ENCODE measurements at regions not wholly inside any gene's neighbourhood (a gene's known extent, or its start where the extent isn't known, plus 50 kb on each side); places are given as distances from the start of the nearest gene placed in this dataset.

DNA sequence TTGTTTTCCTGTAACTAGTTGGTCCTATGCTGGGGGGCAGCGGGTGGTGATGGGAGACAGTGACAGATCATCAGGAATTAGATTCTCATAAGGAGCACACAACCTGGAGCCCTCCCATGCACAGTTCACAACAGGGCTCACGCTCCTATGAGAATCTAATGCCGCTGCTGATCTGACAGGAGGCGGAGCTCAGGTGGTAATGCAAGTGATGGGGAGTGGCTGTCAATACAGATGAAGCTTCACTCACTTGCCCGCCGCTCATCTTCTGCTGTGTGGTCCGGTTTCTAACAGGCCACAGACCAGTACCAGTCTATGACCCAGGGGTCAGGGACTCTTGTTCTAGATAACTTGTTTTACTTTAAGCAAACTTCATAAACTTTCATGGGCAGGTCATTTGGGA lies 205.3 kb upstream of the SLC14A2 start:
- no peak overlapping the region for H3K4me3 ChIP-seq
- no peaks in the 10 kb centered on the region for H3K36me3 ChIP-seq
- intact Hi-C loops (cut with DNase I; ENCODE audit: low total_unique reads) = no loop called here
- H3K4me1 ChIP-seq = no peaks in the 10 kb centered on the region
- H3K9me3 ChIP-seq = no peaks in the 10 kb centered on the region
- 88 to 95% (median 93%) methylated on average over 7 of the region's 7 CpGs for WGBS, 5 donors
- no peak overlapping the region for H3K27ac ChIP-seq
- H3K27me3 ChIP-seq = no peaks in the 10 kb centered on the region
- DNase-seq = no peak
- TF ChIP-seq EP300 (IDR thresholded peaks at IDR 0.05) (no peak), POLR2AphosphoS5 (IDR thresholded peaks at IDR 0.05) (no peak), CTCF (IDR thresholded peaks at IDR 0.05) (no peak), POLR2A (IDR thresholded peaks at IDR 0.05) (no peak)

GRCh38 chr18:45412577-45412976 lies 202.7 kb upstream of the SLC14A2 start:
- H3K36me3 ChIP-seq = no peaks in the 10 kb centered on the region
- no peaks in the 10 kb centered on the region for H3K9me3 ChIP-seq
- 82 to 93% (median 91%) methylated on average over 1 of the region's 1 CpG for whole genome bisulfite sequencing, 5 donors
- H3K4me3 ChIP-seq = no peak overlapping the region
- H3K27ac ChIP-seq = no peak overlapping the region
- TF ChIP-seq EP300 (IDR thresholded peaks at IDR 0.05) = no peak
- no peak for TF ChIP-seq CTCF (IDR thresholded peaks at IDR 0.05)
- TF ChIP-seq POLR2AphosphoS5 (IDR thresholded peaks at IDR 0.05) = no peak
- no peak for TF ChIP-seq POLR2A (IDR thresholded peaks at IDR 0.05)
- no peaks in the 10 kb centered on the region for H3K27me3 ChIP-seq
- no peaks in the 10 kb centered on the region for H3K4me1 ChIP-seq
- intact Hi-C loops (cut with DNase I; ENCODE audit: low total_unique reads) = no loop called here
- DNase-seq = no peak

- Histone ChIP-seq H3K27me3 (no peaks in the 10 kb centered on the region), H3K27ac (no peak overlapping the region)
- 76 to 86% (median 82%) methylated on average over 4 of the region's 4 CpGs for WGBS, 5 donors
Observed at GRCh38 chr18:45413180-45413836, 202.0 kb upstream of the SLC14A2 start.

DNA sequence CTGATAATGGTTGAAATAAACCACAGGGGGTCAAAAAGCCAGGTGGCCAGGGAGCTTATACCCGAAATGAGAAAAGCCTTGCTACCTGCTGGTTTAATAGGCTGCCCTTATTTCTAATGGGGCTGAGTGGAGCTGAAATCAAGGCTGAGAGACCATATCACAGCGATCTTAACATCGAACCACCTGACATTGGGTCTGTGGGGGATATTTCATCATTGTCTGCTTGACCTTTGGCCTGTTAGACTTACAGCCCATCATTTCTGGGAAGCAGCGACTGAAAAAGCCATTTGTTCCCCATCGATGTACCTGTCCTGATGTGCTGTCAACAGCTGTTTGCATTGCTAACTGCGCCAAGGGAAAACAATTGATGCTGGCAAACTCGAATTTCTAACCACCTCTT lies 199.7 kb upstream of the SLC14A2 start:
- intact Hi-C loops (cut with DNase I; ENCODE audit: low total_unique reads) = no loop called here
- H3K27ac ChIP-seq = no peak overlapping the region
- 42 to 61% (median 57%) methylated on average over 7 of the region's 7 CpGs for WGBS, 5 donors
- no peak for DNase-seq
- TF ChIP-seq EP300 (IDR thresholded peaks at IDR 0.05) = no peak
- no peak for TF ChIP-seq CTCF (IDR thresholded peaks at IDR 0.05)
- TF ChIP-seq POLR2AphosphoS5 (IDR thresholded peaks at IDR 0.05) = no peak
- TF ChIP-seq POLR2A (IDR thresholded peaks at IDR 0.05) = no peak
- no peaks in the 10 kb centered on the region for H3K9me3 ChIP-seq
- H3K4me3 ChIP-seq = no peak overlapping the region
- H3K4me1 ChIP-seq = no peaks in the 10 kb centered on the region
- H3K27me3 ChIP-seq = no peaks in the 10 kb centered on the region
- no peaks in the 10 kb centered on the region for H3K36me3 ChIP-seq

More at GRCh38 chr18:45413180-45413836, 202.0 kb upstream of the SLC14A2 start:
- no peaks in the 10 kb centered on the region for H3K4me1 ChIP-seq
- TF ChIP-seq CTCF (IDR thresholded peaks at IDR 0.05) = no peak
- H3K36me3 ChIP-seq = no peaks in the 10 kb centered on the region
- no peak overlapping the region for H3K4me3 ChIP-seq
- H3K9me3 ChIP-seq = no peaks in the 10 kb centered on the region
- intact Hi-C loops (cut with DNase I; ENCODE audit: low total_unique reads) = no loop called here
- no peak for DNase-seq

Measured in stomach (tissue), 8 donors.